T-cell (primary cell): ENCODE measurements at regions not wholly inside any gene's neighbourhood (a gene's known extent, or its start where the extent isn't known, plus 50 kb on each side); places are given as distances from the start of the nearest gene placed in this dataset.

Experiments
- ATAC-seq, 4 experiments: fragments of 200-7000 bp in 3 of 4; fragments of 150-1000 bp in 1 of 4; cut with Tn5 transposase; replicated peaks in 1 of 4; 1 replicate in 3 of 4; 2 replicates in 1 of 4; pipeline ENCODE4 v1.10.0; 2021; ENCODE audit warnings: moderate library complexity in 3 of 4, mild to moderate bottlenecking in 2 of 4, moderate number of reproducible peaks in 1 of 4
- CTCF ChIA-PET, 2 donors: fragments of 300-600 bp; sonication (Branson Sonifier 250); formaldehyde crosslinking; loops; one replicate each; lab custom pipeline; 2022; ENCODE audit warnings: antibody characterized with exemption in 2 of 2; lab: Charles Lee
- POLR2A ChIA-PET, 2 donors: fragments of 300-600 bp; sonication (Branson Sonifier 250); formaldehyde crosslinking; loops; one replicate each; lab custom pipeline; 2022; ENCODE audit warnings: antibody characterized with exemption in 2 of 2; lab: Charles Lee
- DNase-seq, 35 experiments: peaks; one replicate each; pipeline versions ENCODE4 v3.0.0 to v3.0.0-alpha.2; 2013 to 2023
- H3K27ac ChIP-seq: one replicate; pipeline ENCODE4 v1.5.1; 2013; ENCODE audit warnings: low read length
- H3K27me3 ChIP-seq, 2 experiments: replicated peaks in 1 of 2; 1 replicate in 1 of 2; 2 replicates in 1 of 2; pipeline versions ENCODE4 v1.6.1 to v1.7.0; 2013; ENCODE audit warnings: low read length in 1 of 2, mixed read lengths in 1 of 2; ENCODE audit not compliant: control insufficient read depth in 2 of 2, insufficient read depth in 2 of 2; ENCODE audit errors: extremely low read depth in 1 of 2
- H3K36me3 ChIP-seq, 2 donors: 1 replicate in 1 of 2; 2 replicates in 1 of 2; pipeline versions ENCODE4 v1.6.1 to v1.7.0; 2013; ENCODE audit warnings: low read length in 1 of 2; ENCODE audit not compliant: control insufficient read depth in 2 of 2, insufficient read depth in 1 of 2; ENCODE audit errors: extremely low read depth in 1 of 2
- H3K4me1 ChIP-seq, 2 experiments: 1 replicate in 1 of 2; 2 replicates in 1 of 2; pipeline versions ENCODE4 v1.6.1 to v1.7.0; 2013; ENCODE audit warnings: low read length in 2 of 2, mixed read lengths in 1 of 2; ENCODE audit not compliant: insufficient read depth in 2 of 2, control insufficient read depth in 1 of 2; ENCODE audit errors: extremely low read depth in 1 of 2
- H3K4me3 ChIP-seq, 2 donors: 1 replicate in 1 of 2; 2 replicates in 1 of 2; pipeline versions ENCODE4 v1.5.1 to v1.7.0; 2013; ENCODE audit warnings: mild to moderate bottlenecking in 2 of 2, low read length in 1 of 2, moderate library complexity in 1 of 2; ENCODE audit not compliant: control insufficient read depth in 1 of 2; ENCODE audit errors: extremely low read depth in 1 of 2
- H3K9me3 ChIP-seq: 2 replicates; pipeline ENCODE4 v1.7.0; 2013
- H3K27ac Mint-ChIP-seq, 2 donors: one replicate each; pipeline ENCODE4 v1.8.0; 2020 to 2021; ENCODE audit warnings: mild to moderate bottlenecking in 2 of 2, mixed read lengths in 2 of 2
- H3K27me3 Mint-ChIP-seq, 2 donors: one replicate each; pipeline ENCODE4 v1.8.0; 2021 to 2022; ENCODE audit warnings: mixed read lengths in 2 of 2
- H3K36me3 Mint-ChIP-seq: one replicate; pipeline ENCODE4 v1.8.0; 2021; ENCODE audit warnings: mixed read lengths
- H3K4me1 Mint-ChIP-seq, 3 donors: one replicate each; pipeline ENCODE4 v1.8.0; 2020 to 2022; ENCODE audit warnings: mixed read lengths in 3 of 3, mild to moderate bottlenecking in 1 of 3
- H3K4me3 Mint-ChIP-seq, 3 donors: one replicate each; pipeline ENCODE4 v1.8.0; 2020 to 2022; ENCODE audit warnings: mild to moderate bottlenecking in 3 of 3, mixed read lengths in 3 of 3, moderate library complexity in 3 of 3
- H3K9me3 Mint-ChIP-seq, 3 donors: one replicate each; pipeline ENCODE4 v1.8.0; 2020 to 2022; ENCODE audit warnings: mixed read lengths in 3 of 3
- WGBS: methylation state at CpG from one replicate; pipeline ENCODE4 v1.1.5; 2013; ENCODE audit warnings: missing lambda C conversion rate; ENCODE audit not compliant: insufficient coverage; 5-methylcytosine and 5-hydroxymethylcytosine counted together

DNA sequence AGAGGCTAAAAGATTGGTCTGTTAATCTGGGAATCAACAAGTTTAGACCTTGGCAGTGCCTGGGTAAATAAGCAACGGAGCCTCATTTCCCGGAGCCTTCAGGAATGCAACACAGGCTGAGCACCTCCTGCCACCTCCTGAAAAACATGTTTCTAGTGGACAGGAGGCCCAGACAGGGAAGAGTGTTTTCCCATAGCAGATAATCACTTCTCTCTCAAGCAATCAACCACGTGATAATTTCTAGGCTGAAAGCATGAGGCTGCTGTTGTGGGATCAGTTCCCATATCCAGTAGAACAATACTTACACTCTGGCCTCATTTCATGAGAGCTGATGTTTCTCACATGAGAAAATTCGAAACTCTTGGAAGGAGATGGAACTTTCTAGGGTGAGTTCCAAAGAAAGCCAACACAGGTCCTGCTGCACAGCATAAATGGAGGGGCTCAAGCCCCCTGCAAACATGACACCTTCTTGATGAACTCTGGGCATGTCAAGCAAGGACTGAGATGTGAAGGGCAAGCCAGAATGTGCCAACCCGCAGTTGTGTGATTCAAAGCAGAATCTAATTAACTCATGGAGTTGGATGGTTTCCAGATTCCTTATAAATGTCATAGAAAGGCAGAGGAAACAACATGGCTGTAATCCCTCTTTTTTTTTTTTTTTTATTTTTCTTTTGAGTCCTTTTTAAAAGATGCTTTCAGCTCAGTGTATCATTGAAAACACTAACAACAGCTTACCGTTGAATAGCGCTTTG lies 228.5 kb upstream of the SESN3 start:
- H3K4me3 ChIP-seq = no peak overlapping the region

GRCh38 chr11:95456714-95457491 lies 225.9 kb upstream of the SESN3 start:
- Mint-ChIP-seq H3K36me3 (no peaks in the 10 kb centered on the region), H3K27ac (no peak overlapping the region), H3K4me3 (no peak overlapping the region), H3K9me3 (peaks cover 0 to 6% (median 0%) of the 10 kb centered on the region in 3 donors), H3K27me3 (no peaks in the 10 kb centered on the region), H3K4me1 (no peaks in the 10 kb centered on the region)
- Histone ChIP-seq H3K9me3 (no peaks in the 10 kb centered on the region), H3K27ac (no peak overlapping the region), H3K4me3 (no peak overlapping the region), H3K4me1 (no peaks in the 10 kb centered on the region), H3K36me3 (no peaks in the 10 kb centered on the region), H3K27me3 (peaks cover 0 to 3% of the 10 kb centered on the region in 2 experiments)
- CTCF ChIA-PET = no interaction called here
- 81% methylated on average over 3 of the region's 7 CpGs for WGBS
- no peak for ATAC-seq
- DNase-seq = no peak
- POLR2A ChIA-PET = no interaction called here

More for the DNA sequence above, 228.5 kb upstream of the SESN3 start:
- Mint-ChIP-seq H3K27ac (no peak overlapping the region), H3K36me3 (no peaks in the 10 kb centered on the region), H3K4me3 (no peak overlapping the region), H3K9me3 (peaks cover 0 to 6% (median 0%) of the 10 kb centered on the region in 3 donors), H3K4me1 (no peaks in the 10 kb centered on the region), H3K27me3 (no peaks in the 10 kb centered on the region)
- Histone ChIP-seq H3K4me1 (no peaks in the 10 kb centered on the region), H3K36me3 (no peaks in the 10 kb centered on the region), H3K27ac (no peak overlapping the region), H3K27me3 (no peaks in the 10 kb centered on the region), H3K9me3 (no peaks in the 10 kb centered on the region)
- WGBS = 100% methylated on average over 2 of the region's 7 CpGs
- CTCF ChIA-PET = no interaction called here
- POLR2A ChIA-PET = interaction anchor here in 1 of 2 donors (0.6 kb wide), 1 partner anchor 21 kb away, joined by 4 read pairs; no protein-coding TSS in a partner anchor
- DNase-seq = no peak
- no peak for ATAC-seq

GRCh38 chr11:95455228-95455970 lies 224.4 kb upstream of the SESN3 start:
- ATAC-seq (no peak), DNase-seq (no peak)
- Mint-ChIP-seq H3K4me1 (no peaks in the 10 kb centered on the region), H3K36me3 (no peaks in the 10 kb centered on the region), H3K4me3 (no peak overlapping the region), H3K27me3 (no peaks in the 10 kb centered on the region), H3K9me3 (no peaks in the 10 kb centered on the region), H3K27ac (no peak overlapping the region)
- WGBS = 100% methylated on average over 2 of the region's 6 CpGs
- H3K27ac ChIP-seq = no peak overlapping the region
- no peaks in the 10 kb centered on the region for H3K4me1 ChIP-seq
- H3K4me3 ChIP-seq = no peak overlapping the region
- POLR2A ChIA-PET = no interaction called here
- H3K36me3 ChIP-seq = no peaks in the 10 kb centered on the region
- CTCF ChIA-PET = interaction anchor here in 1 of 2 donors (1.0 kb wide), 1 partner anchor 10 kb away, joined by 4 read pairs; no protein-coding TSS in a partner anchor
- H3K27me3 ChIP-seq = peaks cover 0 to 3% of the 10 kb centered on the region in 2 experiments
- H3K9me3 ChIP-seq = no peaks in the 10 kb centered on the region

- POLR2A ChIA-PET = no interaction called here
- no peaks in the 10 kb centered on the region for H3K27me3 Mint-ChIP-seq
- Histone ChIP-seq H3K9me3 (no peaks in the 10 kb centered on the region), H3K4me1 (no peaks in the 10 kb centered on the region), H3K27me3 (peaks cover 0 to 3% of the 10 kb centered on the region in 2 experiments), H3K36me3 (no peaks in the 10 kb centered on the region), H3K27ac (no peak overlapping the region), H3K4me3 (no peak overlapping the region)
- H3K27ac Mint-ChIP-seq = no peak overlapping the region
- DNase-seq = no peak
- no peak for ATAC-seq
- H3K36me3 Mint-ChIP-seq = no peaks in the 10 kb centered on the region
- CTCF ChIA-PET = no interaction called here
- no peak overlapping the region for H3K4me3 Mint-ChIP-seq
- 96% methylated on average over 5 of the region's 7 CpGs for WGBS
- no peaks in the 10 kb centered on the region for H3K9me3 Mint-ChIP-seq
- H3K4me1 Mint-ChIP-seq = no peaks in the 10 kb centered on the region
Observed at GRCh38 chr11:95453616-95454171, 222.7 kb upstream of the SESN3 start.

DNA sequence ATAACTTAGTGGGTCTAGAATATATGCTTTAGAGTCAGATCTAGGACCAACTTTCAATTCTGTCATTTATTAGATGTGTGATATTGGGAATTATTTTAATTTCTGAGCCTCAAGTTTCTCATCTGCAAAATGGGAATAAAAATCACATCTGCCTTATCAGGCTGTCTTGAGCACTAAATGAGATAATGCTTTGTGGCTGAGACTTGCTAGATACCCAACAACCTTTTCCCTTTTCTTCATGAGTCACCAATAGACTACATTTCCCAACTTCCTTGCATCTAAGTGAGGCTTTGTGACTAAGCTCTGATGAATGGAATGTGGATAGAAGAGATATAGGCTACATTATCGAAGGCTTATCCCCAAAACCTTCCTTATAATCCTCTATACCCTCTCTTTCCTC lies 220.7 kb upstream of the SESN3 start:
- no peak overlapping the region for H3K27ac ChIP-seq
- no peaks in the 10 kb centered on the region for H3K4me1 ChIP-seq
- CTCF ChIA-PET = no interaction called here

GRCh38 chr11:95451261-95451660 lies 220.3 kb upstream of the SESN3 start:
- DNase-seq (no peak), ATAC-seq (no peak)
- H3K4me3 Mint-ChIP-seq = no peak overlapping the region
- no peaks in the 10 kb centered on the region for H3K27me3 Mint-ChIP-seq
- H3K27ac Mint-ChIP-seq = no peak overlapping the region
- Histone ChIP-seq H3K27me3 (peaks cover 0 to 7% of the 10 kb centered on the region in 2 experiments), H3K9me3 (no peaks in the 10 kb centered on the region), H3K4me1 (no peaks in the 10 kb centered on the region), H3K4me3 (no peak overlapping the region), H3K27ac (no peak overlapping the region), H3K36me3 (no peaks in the 10 kb centered on the region)
- H3K9me3 Mint-ChIP-seq = no peaks in the 10 kb centered on the region
- H3K4me1 Mint-ChIP-seq = no peaks in the 10 kb centered on the region
- H3K36me3 Mint-ChIP-seq = no peaks in the 10 kb centered on the region
- POLR2A ChIA-PET = no interaction called here
- CTCF ChIA-PET = no interaction called here

More for the DNA sequence above, 220.7 kb upstream of the SESN3 start:
- POLR2A ChIA-PET = no interaction called here
- H3K4me1 Mint-ChIP-seq = no peaks in the 10 kb centered on the region
- no peak overlapping the region for H3K4me3 ChIP-seq
- no peak overlapping the region for H3K27ac Mint-ChIP-seq
- no CpG with 5 or more reads among the region's 1 CpG for WGBS
- H3K9me3 ChIP-seq = no peaks in the 10 kb centered on the region
- DNase-seq (no peak), ATAC-seq (no peak)
- H3K36me3 ChIP-seq = no peaks in the 10 kb centered on the region
- no peaks in the 10 kb centered on the region for H3K27me3 Mint-ChIP-seq
- H3K36me3 Mint-ChIP-seq = no peaks in the 10 kb centered on the region
- no peaks in the 10 kb centered on the region for H3K9me3 Mint-ChIP-seq
- peaks cover 0 to 7% of the 10 kb centered on the region in 2 experiments for H3K27me3 ChIP-seq
- no peak overlapping the region for H3K4me3 Mint-ChIP-seq
